KG1 (cell line): ENCODE measurements at regions not wholly inside any gene's neighbourhood (a gene's known extent, or its start where the extent isn't known, plus 50 kb on each side); places are given as distances from the start of the nearest gene placed in this dataset.

Source experiments
- DNase-seq: peaks from one replicate; lab custom pipeline; 2025; lab: John Stamatoyannopoulos, UW

DNA sequence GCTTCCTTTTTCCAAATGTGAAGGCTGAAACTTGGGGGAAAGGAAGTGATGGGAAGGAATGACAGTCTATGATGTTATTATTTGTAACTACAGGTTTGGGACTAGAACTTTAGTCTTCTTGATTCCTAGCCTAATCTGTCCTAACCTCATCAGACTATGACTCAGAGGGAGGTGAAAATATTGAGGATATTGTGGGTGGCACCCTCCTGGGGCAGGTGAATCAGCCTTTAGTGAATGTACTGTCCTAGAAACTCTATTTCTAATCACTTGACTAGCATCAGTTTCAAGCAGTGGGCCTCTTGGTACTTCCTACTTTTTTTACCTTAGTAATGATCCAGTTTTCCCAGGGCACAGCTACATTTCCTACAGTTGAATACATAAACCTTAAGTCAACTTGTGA, 829.0 kb upstream of the API5 start:
- DNase-seq: no peak

DNA sequence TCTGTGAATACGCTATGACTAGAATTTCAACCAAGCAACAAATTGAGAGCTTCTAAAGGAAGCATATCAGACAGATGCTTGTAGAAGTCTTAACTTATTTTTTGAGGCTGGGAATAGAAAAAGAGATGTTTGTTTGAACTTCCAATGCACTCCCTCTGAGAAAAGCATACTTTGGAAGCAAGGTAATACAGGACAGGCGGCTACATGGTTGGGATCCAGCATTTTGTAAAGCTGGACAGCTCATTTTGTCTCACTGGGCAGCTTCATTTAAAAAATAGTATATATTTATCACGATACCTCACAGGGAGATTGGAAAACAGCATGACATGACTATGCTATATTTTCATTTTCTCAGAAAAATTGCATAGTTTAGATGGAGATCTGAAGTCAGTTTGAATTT, 821.3 kb upstream of the API5 start:
- DNase-seq: no peak

DNA sequence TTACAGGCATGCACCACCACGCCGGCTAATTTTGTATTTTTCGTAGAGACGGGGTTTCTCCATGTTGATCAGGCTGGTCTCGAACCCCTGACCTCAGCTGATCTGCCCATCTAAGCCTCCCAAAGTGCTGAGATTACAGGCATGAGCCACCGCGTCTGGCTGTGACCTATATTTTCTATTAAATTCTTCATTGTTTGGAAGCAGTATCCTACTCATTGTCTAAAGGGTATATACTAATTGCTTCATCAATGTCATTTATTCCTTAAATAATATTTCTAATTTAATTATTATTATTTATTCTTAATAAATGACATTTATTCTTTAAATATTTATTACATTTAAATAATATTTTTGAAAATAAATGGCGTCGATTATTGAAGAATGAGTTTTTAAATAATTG, 817.3 kb upstream of the API5 start:
- DNase-seq: no peak

DNA sequence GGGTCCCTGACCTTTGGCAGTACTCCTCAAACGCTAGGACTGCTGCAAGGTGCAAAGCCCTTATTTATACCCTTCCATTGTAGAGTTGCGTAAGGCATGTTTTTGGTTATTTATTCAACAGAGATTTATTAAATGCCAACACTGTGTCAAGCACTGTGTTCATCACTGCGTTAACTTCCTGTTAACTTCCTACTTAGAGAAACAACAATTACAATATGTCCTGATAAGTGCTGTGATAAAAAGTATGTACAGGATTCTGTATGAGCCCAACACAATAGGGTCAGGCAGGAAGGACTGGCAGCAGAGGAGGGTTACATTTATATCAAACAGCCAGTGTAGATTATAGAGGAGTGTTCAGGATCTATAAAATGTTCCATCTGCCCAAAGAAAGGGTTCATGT, 812.8 kb upstream of the API5 start:
- DNase-seq: no peak

DNA sequence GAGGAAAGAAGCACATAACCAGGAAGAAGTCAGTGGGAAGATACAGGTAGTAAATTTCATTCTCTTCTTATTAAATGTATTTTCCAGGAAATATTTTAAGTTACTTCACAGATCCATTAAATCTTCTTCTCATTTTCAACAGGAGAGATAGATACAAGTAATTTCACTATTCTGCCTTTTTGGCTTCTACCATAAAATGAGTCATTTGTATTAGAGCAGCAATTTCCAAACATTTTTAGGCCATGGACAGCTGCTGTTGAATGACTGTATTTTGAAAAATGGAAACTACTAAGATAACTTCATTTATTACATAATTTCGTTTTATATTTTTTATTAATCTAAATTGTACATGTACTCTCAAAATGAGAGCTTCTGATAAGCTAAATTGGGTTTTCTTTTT, 809.6 kb upstream of the API5 start:
- DNase-seq: no peak

DNA sequence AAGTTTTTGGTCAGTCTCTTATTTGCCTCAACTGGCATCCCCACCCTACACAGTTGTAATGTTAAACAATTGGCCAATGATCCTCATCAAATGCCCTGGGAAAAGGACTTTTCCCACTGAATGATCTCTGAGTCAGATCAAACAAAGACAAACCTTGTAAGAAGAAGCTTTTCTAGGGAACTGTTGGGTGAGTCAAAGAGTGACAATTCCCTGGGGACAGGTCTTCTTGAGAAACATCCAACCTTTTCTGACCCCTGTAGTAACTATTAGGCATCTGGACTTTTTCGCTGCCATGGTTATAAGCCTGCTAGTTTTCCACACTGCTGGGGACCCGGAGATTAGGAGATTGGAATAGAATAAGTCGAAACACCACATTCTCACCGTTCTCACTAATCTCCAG, 789.8 kb upstream of the API5 start:
- DNase-seq: no peak

DNA sequence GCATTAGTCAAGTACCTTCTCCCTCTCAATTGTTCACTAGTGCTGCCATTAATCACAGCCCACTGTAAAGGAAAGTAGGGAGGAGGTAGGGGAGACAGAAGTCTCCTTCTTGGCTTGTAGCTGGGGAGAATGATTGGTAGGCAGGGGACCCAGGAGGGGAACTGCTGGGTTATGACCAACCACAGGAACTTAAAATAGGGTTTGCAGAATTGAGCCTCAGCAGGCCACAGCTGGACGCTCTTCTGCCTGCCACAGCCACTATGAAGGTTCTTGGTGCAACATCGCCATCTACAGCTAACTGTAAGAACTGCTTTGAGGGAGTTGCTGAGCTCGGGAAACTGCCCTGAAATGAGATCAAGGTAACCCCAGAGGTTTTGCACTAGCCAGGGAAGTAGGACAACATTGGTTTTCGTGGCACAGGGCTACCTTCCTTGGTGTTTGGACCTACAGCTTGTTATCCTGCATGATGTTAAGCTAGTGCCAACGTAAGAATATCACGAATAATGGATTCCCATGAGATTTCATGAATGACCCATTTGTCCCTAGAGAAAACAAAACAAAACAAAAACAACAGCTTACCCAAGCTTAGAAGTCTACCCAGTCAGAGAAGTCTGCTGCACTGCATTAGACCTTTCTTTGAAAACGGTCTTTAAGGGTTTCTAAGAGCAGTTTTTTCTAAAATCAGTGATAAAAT, 787.1 kb upstream of the API5 start:
- peak; percentile 38 for DNase-seq

DNA sequence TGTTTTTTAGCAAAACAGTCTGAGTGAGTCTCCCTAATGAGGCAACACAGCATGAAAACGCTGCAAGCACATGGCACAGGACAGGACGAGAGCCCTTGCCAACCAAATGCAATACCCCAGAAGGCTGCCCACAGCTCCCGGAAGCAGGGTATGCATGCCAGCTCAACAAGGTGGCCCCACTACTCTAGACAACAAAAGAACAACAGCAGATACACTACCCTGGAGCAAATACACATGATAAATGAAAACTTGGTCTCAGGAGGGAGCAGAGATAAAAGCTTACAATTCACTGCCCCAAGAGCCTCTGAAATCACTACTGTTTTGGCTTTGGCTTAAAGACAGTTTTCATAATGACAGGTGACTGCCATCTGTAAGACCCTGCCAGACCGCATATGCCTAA, 785.4 kb upstream of the API5 start:
- DNase-seq: no peak

DNA sequence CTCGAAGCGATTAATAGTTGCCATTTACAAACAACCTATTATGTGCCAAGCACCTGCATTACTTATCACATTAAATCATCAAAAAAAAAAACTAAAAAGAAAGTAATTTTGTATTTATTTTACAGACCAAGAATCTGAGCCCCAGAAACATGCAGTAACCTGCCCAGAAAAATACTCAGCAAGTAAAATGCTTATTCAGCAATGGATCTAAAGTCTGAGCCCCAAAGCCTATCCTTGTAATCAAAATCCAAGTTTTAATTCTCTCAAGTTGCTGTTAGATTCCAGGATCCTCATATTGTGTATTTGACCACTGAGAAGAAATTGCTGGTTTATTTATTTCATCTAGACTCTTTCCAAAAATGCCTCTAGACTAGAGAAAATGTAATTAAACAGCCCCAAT, 783.3 kb upstream of the API5 start:
- DNase-seq: no peak

DNA sequence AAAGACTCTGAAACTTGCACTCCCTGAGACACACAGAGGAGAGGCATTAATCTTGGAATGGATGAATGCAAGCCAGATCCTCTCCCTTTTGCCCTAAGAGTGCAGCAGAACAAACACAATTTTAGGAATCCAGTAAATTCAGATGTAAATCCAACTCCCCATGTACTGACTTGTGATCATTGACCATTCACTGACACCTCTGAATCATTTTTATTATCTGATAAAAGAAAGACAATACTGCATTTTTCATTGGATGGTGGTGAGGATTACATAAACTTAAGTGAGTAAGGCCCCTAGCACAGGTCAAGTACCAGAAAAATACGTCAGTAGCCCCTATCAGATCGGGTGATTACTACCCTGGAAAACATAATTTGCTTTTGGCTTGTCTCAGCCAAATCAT, 782.9 kb upstream of the API5 start:
- no peak for DNase-seq

DNA sequence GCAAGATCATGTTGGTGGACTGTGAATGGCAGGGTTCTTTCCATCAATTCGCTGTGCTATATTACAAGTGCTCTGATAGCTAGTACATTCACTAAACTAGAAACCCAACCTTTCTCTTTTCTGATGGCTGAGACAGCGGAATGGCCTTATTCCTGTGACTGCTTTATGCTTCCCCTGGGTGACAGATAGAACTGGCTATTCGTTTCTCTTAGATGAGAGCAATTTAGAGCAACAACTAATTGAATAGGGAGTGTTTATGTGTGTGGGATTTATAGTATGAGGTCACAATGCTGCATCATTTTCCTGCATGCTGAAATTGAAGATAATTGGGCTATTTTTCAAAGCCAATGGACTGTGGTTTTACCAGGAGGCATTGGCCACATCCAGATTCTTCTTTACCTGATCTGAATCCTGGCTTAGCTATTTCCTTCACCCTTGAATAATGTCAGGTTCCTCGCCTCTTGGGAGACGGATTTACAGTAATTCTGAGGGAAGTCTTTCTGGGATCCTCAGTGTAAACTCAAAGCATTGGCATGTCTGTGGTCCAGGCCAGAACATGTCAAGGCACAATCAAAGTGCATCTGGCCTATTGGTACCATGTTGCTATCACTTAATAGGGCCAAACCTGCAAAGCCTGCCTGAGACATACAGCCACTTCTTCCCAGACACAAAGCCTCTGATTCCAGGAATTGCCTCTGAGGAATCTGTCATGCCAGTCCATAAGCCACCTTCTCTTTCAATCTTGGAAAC, 775.0 kb upstream of the API5 start:
- no peak for DNase-seq

DNA sequence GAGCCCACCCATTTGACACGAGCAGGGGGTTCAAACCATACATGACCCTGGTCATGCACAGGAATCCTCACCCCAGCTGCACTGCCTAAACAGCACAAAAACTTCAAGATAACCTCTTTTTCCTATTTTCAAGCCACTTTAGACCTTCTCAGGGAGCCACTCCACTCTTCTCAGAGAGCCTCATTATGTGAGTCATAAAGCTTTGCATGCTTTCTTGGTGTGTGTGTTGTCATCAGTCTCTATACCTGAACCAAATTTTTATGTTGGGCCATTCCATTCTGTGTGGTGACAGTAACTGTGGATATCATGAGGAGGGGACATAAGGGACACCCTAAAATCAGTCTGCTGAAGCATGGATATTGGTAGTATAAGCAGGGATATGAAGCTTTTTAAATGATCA, 769.5 kb upstream of the API5 start:
- no peak for DNase-seq

DNA sequence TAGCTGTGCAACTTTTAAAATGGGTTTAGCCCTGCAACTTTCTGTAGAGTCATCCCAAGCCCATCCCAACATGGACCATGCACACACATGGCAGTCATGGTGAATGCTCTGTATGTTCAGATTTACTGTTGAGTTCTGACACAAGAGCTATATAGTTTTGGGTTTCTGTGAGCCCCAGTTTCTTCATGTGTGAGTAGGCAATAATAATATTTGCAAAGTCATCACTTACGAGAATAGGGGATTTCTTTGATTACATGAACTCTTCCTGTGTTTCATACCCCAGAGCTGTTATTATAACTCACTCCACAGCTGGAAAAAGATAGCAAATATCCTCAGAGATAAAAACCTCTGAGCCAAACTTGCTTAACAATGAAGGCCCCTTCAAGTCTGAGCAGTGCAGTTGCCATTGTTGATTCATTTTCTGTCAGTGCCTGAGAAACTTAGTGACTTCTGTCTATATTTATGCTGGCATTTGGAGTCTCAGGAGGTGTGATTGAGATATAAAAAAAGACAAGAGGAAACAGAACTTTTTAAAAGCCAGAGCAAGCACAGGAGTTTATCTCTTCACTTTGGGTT, 767.9 kb upstream of the API5 start:
- no peak for DNase-seq

DNA sequence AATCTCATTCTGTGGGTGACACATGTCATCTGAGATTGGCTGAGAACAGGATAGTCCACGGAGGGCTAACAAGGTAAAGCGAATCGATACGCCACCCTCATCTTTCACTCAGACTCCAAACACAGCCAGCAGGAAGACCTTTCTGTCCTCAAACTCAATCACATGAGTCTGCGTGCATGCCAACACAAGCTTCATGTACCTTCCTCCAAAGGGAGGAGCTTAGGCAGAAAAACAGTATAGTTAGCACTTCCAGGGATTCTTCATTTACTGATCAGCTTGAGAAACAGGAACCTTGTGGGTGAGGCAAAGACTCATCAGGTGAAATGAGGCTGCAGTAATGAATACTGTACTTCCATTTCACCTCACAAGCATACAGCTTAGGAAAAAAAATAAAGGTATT, 767.1 kb upstream of the API5 start:
- DNase-seq: no peak

DNA sequence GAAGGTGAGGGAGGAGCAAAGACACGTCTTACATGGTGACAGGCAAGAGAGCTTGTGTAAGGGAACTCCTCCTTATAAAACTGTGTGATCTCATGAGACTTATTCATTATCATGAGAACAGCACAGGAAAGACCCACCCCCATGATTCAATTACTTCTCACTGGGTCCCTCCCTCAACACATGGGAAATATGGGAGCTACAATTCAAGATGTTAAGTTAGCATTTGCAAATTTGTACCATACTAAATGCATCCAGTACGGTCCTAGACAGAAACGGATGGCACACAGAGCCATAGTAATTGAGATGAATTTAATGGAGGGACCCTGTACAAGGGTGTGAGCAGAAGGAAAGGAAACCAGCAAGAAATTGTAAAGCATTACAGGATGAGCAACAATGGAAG, 765.8 kb upstream of the API5 start:
- no peak for DNase-seq

DNA sequence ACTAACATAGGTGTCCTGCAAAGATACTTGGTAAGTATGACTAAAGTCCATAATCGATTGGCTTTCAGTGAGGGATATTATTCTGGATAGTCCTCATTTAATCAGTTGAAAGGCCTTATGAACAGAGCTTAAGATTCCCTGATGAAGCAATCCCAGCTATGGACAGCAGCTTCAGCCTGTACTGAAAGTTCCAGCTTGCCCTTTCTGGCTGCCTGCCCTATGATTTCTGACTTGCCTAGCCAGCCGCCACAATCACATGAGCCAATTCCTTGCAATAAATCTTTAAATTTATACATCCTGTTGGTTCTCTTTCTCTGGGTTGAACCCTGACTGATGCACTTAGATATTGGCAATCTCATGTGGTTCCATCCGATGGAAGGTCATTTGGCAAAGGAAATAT, 759.0 kb upstream of the API5 start:
- DNase-seq: no peak

DNA sequence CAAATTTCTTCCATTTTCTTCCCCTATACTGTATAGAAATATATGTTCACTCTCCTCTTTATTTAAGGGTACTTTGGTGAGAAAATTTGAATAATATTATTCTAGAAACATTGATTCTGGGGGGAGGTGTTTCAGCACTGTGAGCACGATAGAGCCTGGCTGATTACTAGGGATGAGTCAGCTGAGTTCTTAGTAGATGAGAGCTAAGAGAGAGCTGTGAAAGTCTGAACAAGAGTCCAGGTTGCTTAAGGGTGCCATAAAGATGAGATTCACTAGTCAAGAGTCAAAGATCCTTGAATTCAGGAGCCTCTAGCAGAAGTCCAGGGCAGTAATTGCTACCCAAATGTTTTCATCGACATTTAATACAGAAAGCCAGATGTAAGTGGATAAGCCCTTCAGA, 756.6 kb upstream of the API5 start:
- DNase-seq: no peak

DNA sequence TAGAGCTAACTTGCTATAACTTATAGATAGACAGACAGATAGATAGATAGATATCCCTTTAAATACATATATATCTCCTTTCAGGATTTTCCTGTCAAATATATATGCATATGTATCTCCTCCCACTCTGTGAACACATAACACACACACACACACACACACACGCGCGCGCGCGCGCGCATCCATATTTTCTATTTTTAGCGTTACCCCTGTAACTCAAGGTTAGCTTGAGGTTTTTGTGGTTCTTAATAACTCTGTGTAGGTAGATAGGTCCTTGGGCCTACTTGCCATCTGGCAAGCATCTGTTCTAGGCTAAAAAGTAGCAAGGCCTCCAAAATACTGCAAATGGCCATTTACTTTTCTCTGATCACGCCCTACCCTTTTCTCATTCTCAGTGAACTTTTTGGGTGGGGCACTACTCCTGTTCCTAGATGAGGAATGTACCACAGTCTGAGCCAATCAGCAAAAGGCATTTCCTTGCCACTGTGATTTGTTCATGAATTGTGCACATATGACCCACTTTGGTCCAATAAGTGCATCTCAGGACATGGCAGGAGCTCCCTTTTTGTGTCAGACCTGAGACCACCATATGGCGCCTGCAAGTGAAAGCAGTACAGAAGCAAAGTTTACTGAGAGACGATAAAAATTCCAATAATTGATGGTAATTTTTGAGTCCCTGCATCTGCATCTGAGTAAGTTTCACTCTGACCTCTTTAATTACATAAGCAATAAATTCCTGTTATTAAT, 740.5 kb upstream of the API5 start:
- DNase-seq: no peak

DNA sequence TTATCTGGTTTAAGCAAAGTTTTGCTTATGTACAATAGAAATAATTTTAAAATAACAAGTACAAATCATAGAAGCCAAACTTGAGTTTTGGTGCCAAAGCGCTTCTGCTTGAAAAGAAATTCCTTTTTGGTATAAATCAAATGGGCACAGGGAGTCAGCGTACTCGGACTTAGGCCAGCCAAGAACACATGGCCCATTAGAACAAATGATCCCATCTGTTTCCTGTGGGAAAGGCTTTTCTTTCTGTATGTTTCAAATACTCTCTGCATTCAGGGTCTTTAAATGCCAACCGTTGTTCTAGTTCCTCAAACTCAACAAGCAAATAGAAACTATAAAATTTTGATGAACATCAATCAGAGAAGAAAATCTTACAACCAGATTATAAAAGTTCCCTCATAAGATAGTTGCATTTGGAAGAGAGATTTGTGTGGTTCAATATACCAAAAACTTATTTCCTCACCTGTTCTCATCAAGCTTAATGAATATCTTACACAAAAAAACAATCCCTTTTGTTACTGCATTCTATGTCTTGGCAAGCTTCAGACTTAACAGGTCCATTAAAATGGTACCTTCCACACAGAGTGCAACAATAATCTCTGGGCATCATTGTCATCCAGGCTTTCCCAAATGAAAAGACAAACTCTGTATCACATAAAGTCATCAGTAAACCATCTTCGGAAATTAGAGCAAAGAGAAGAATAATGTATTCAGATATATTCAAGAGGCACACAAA, 739.8 kb upstream of the API5 start:
- DNase-seq: no peak

DNA sequence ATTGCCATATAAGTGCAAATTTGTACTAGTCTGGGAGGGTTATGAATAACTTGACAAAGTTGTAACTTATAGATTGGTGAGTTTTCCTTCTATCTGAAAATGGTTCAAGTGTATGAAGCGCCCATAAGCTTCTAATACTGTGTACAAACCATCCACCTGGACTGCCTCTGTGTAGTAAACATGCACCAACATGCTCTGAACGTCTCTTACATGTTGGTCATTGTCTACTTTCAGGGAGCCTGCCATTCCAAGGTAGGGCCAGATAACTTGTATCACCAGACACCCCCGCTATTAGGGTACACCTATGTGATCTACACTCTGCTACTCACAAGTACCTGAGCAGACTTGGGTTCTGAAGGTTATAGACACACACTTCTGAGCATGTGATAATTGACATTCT, 735.5 kb upstream of the API5 start:
- DNase-seq: no peak

DNA sequence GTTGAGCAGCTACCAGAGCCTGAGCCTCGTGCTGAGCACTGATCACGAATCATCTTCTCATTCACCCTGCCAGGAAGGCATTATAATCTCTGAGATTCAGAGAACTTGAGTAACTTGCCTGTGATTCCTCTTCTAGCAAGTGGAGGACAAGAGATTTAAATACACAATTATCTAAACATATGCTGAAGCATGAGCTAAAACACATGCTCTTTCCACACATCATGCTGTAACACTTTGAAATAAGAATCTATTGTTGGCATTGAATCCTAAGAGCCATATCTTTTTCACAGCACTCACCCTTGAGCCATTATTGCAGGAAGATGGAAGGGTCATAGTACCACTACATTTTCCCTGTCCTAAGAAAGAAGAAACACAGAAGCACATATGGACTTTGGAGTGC, 722.5 kb upstream of the API5 start:
- DNase-seq: no peak

DNA sequence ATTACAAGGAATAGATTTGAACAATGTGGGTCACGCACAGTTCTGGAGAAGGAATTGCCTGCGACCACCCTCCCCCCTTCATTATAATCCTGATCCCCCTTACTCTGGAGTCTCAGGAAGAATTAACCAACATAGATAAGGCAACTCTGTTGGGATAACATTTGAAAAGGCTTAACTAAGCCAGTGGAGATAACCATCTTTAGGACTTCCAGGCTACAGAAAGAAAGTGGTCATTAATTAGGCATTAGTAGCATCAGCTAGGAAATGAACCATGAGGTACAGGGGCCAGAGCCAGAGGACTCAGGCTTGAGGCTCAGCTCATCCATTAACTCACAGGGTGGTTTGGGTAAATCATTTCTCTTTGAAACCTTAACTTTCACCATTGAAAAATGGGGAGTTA, 720.0 kb upstream of the API5 start:
- no peak for DNase-seq
